ENCODE measurements at regions not wholly inside any gene's neighbourhood (a gene's known extent, or its start where the extent isn't known, plus 50 kb on each side); places are given as distances from the start of the nearest gene placed in this dataset.
A peak's percentile ranks its signal among the peaks of the same experiment; 100 is the strongest.

DNA sequence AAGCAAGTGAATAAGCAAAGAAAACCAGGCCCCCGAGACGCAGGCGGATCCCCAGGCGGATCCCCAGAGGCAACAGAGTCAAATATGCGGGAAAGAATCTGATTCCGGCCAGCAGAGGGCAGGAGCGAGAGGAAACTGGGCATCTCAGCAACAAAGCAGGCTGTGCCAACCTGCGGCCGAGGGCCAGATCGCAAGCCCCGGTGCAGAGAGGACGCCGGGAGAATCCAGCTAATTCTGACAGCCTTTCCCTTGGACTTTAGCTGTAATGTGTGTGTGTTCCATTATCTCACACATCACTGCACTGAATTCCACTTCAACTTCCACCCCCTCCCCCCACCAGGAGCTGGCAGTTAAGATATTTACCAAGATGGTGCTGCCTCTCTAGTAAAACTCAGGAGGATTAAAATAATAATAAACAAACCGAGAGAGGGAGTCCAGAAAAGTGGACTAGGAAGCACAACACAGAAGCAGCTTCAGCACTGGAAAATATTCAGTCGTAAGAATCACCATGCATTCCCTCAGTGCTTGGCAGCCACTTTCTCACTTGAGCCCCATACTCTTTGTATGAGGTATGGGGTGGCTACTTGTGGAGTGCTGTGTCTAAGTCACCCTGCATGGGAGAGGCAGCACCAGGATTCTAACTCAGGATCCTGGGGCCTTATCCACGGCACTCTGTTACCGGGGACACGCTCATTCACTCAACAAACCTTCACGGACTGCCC, 66.2 kb upstream of the SNX9 start:
- peak; percentile 68 for DNase-seq

DNA sequence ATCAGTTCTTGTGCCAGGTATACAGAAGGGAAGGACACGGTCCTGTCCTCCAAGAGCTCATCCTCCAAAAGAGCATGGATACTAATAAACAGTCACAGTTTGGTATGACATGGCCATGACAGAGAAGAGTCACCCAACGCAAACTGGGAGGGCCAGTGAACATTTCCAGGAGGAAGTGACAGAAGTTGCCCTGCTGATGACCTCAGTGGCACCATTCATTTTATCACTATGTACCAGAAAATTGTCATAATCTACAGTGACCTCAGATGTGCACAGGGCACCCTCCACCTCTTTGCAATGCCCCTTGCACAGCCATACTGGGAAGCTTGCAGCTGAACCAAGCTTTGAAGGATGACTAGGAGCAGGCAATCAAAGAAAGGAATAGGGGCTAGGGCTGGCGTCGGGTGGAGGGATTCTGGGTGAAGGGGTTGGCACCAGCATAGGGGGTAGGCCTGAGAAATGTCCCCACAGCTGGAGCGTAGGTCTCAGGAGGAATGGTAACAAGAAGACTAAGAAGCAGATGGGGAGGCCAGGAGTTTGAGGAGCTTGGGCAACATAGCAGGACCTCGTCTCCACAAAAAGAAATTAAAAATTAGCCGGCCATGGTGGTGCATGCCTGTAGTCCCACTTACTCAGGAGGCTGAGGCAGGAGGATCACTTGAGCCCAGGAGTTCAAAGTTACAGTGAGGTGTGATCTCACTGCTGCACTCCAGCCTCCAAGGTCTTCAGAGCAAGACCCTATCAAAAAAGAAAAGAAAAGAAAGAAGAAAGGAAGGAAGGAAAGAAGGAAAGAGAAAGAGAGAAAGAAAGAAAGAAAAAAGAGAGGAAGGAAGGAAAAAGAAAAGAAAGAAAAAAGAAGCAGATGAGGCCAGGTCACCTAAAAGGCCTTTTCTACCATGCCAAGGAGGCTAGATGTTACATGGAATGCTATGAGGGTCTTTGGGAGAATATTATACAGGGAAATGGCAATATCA, 65.3 kb upstream of the SNX9 start:
- no peak for DNase-seq

DNA sequence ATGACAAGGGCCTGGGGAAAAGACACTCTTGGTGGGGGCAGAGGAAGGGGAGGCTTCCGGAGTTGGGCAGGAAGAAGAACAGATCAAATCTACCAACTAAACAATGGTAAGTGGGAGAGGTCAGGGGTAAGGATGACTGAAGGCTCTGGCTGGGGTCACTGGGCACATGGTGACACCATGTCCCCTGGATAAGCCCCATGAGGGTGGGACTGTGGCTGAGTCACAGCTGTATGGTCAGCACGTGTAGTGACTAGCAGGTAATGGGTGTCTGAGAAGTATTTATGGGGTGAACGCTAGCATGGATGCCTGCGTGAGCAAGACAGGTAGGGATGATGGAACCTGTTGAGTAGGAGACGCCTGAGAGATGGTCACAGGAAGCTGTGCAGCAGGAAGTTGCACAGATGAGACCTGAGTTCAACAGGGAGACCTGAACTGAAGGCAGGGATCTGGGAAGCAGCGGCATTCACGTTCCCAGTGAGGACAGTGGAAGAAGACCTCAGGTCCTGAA, 64.5 kb upstream of the SNX9 start:
- DNase-seq: no peak

DNA sequence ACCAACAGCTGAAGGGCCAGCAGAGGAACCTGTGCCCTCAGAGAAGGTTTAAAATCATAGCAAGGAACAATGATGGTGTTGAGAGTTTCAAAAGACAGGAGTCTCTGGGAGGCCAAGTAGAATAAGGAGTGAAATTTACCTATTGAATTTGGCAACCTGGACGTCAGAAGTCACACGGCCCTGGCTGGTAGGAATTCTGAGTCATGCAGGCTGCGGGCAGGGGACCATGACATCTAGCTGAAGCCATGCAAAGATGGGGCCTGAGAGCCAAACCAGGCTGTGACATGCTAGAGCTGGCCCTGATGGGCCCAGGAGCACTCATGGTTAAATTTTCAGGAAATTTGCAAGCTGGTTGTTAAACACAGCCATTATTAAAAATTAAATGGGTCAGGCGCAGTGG, 64.0 kb upstream of the SNX9 start:
- DNase-seq: no peak

DNA sequence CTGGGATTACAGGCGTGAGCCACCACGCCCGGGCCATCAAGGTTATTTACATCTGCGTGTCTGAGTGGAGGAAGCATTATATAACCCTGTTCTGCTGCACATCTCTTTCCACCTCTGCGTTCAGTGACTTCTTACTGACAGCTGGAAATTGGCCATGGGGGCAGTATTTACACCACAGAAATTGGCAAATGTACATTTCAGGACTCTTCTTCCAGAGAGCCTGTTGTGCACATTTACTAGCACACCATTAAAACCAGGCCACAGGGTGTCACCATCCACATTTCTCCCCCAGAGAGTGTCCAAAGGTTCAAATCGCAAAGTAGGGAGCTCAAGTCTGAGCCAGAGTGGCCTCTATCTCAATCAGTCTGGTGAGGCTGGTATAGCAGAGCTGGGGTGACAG, 62.9 kb upstream of the SNX9 start:
- DNase-seq: no peak

DNA sequence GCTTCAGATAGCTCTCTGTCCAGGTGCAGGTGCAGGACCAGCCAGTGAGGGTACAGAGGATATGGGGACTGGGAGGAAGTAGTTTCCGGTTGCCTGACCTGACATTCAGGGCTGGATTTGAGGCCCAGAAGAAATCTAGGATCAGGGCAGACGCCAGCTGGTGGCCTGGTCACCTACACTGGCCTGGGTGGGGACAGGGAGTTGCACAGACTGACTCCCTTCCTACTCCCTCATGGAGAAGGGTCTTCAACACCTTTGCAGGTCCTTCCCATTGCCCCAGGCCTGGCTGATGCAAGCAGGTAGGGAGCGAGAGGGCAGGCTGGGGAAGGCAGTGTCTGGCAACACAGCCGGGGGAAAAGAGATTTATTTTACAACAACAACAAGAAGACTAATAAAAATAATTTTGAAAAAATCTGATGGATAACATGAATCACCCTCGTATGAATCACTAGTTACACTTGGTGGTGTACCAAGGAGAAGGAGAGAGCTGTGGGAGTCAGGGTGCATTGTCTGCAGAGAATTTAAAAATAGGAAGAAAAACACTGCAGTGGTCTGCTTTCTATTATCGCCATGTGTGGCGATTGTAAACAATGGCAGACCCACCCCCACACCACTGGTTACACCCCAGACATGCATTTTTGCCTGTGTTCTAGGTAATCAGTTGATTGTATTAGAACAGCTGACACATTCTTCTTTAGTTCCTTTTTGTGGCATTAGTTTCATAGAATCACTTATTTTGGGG, 62.3 kb upstream of the SNX9 start:
- no peak for DNase-seq

DNA sequence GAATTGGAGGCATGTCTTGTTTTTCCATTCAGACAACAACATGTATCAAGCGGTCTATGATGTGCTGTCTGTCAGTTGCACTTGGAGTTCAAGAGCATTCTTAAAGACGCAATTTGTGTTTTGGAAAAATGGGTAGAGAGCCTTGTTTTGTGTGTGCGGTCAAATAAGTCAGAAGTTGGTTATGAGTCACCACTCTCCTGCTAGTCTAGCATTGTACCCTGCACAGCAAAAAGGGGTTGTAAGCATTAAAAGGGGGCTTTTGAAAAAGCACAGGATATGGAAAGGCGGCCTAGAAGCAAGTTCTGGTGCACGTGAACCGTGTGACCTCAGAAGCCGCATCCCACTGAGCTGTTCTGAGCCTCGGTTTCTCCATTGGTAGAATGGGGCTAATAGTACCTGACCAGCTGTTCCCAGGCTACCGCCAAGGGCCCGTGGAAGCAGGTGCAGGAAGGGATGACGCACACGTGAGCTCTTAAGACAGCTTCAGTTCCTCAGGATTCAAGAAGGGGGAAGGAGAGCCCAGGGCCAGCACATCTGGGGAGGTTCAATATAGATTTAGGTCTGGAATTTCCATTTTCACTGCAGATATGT, 61.6 kb upstream of the SNX9 start:
- DNase-seq: peak; percentile 20

DNA sequence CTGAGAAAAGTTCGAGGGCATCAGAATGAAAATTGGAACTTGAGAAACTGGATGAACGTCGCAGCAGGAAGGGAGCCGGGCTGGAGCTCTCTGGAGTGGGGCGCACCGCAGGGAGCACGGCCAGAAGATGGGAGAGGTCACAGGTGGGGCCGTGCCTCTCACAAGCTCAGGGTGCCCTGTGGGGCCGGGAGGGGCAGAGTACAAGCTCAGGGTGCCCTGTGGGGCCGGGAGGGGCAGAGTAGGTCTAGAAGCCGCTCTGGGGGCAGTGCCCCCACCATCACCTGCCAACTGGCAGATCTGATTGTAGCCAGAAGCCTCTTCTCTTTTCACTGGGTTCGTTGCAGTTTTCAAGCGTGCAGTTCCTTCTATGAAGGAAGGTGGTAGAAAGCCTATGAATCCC, 61.1 kb upstream of the SNX9 start:
- DNase-seq: no peak

DNA sequence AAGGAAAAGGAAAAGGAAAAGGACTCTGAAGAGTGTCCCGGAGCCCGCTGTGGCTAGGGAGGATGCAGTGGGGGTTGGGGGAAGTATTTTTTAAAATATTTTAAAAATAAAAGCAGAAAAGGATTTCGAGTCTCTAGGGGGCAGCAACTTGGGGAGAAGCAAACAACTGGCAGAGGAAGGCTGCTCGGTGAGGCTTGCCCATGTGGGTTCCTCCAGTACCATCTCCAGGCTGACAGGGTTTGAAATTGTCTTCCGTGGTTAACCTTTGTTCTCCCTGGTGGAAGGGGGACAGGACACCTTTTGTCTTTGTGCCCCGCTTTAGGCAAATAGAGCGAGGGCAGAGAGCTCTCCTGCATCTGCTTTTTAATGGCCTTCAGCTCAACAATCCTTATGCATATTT, 60.4 kb upstream of the SNX9 start:
- no peak for DNase-seq

DNA sequence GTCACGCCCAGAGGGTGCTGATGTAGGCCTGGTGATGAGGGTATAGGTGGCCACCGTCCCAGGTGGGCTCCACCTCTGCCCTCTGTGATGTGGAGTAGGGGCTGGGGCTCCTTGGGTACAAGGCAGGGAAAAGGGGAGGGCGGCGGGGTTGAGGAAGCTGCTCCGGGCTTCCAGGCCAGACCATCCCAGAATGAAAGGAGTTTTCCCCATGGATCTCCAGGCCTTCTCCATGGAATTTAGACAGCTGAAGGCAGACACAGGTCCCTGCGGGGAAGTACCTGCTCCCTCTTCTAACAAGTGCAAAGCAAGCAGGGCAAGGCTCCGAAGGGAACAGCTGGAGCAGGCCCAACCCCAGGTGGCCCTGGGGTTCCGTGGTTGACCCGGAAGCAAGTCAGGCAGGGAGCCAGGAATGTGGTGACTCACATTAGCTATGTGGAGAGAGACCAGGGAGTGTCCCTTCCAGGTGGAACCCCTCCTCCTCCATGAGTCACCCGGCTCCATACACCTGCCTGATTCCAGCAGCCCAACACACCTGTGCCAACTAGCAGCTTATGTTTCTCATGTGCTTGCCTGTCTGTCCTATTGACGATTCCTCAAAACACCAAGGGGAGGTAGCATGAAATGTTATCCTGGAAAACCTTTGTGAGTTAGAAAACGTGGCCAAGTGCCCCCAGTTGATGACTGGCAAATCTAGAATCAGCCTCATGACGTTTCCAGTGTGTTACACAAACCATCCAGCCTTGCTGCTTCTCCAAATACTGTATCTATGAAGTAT, 59.7 kb upstream of the SNX9 start:
- no peak for DNase-seq

DNA sequence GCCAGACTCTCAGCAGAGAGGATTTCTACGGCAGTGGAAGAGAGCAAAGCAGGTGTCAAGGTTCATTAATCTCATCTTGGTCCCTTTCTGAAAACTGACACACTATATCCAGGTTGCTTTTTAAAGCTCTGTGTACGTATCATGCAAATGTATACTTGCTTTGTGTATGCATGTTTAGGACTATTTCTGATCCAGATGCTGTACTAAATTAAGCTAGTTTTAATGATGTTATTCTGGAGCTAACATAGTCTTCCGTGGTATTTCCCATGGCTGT, 59.2 kb upstream of the SNX9 start:
- no peak for DNase-seq

DNA sequence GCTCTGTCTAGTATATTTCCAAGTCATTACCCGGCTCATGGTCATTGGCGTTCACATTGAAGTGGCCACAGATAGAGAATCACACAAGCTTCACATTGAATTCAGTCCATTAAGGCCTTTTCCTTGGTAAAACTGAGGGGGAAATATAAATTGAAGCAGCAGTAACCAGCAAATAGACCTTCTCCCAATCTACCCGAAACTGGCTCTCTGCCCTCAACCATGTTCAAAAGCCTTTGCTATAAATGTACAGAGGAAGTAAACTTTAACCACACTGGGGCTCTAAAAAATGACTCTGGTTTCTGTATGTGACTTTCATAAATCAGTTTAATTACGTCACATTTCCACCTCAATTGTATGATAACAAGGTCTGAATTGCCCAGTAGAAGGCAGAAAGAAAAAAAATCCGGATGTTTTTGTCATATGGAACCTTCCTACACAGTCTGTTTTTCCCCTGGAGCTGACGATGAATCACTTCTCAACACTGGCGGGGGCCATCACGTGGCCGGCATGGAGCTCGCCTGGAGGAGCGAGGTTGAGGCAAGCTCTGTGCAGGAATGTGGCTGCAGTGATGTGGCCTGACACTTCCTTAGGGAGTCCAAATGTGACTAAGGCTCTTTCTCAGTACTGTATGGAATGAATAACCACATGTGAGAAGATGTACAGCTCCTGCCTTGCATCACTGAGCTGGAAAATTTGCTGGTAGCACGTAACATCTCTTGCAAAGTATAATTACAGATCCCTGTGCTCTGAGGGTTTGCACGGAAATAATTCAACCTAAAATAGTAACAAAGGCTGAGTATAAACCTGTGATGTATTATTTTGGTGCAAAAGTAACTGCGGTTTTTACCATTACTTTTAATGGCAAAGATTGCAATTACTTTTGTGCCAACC, 58.6 kb upstream of the SNX9 start:
- DNase-seq: peak; percentile 69

DNA sequence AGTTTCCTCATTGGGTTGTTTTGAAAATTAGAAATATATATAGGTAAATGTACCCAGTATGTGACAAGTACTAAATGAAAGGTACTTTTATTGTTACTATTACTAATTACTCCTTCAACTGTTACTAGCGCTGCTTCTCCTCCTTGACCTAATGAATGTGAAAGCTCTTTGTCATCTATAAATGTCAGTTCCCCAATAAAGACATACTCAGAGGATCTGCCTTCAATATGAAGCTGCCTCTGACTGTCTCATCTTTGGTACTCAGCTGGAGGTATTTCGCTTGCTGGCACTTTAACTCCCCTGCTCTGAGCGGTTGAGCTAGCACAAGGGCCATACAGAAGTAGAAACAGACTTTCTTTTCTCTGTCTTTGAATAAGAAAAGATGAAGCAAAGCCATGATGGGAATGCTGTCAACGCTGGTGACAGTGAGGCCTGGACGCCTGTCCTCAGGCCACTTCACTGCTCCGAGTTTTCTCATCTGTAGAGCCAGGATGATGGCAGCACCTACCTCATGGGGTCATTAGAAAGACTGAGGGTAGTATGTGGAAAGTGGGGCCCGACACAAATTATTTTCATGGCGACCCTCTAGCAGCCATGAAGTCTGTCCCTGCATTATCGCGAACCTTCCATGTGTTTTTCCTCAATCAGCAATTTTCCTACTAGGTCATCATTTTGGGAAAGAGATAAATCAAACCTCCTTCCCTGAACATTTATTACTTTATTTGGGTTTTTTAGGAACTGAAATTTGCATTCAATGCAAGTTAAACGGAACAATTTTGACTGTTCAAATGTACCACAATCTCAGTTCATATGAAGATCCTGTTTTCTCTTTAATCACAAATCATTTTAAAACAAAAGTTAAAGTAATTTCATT, 55.9 kb upstream of the SNX9 start:
- no peak for DNase-seq

DNA sequence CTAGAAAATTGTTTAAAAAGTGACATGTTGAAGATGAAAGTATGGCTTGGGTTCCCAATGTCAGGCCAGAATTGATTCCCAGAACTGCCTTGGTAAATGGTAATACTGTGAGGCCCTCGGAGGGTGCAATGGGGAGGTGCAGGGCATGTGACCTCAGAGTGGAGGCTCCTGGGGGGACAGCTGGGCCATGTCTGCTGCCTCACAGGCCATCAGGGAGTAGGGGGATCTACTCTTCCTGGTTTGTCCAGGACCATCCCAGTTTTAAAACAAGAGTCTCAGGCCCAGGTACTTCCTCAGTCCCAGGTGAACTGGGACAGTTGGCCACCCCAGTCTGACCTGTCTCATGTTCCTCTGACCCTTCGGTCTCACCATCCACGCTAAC, 55.3 kb upstream of the SNX9 start:
- DNase-seq: no peak

DNA sequence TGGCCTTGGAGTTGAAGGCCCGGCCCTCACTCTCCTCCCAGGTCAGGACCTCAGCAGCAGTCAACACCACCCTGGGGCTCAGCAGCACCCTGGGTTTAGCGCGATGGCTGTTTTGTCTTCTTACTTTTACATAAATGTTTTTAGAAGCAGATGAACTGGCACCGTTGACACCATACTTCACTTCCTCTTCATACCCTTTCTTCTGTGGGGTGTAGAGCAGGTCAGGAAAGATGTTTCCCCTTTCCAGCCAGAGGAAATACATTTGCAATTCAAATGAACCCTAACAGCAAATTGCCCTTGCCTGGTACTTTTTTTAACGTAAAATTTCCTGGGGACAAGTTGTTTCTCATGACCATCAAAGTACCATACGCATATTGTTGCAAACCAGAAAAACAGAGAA, 54.7 kb upstream of the SNX9 start:
- DNase-seq: no peak

DNA sequence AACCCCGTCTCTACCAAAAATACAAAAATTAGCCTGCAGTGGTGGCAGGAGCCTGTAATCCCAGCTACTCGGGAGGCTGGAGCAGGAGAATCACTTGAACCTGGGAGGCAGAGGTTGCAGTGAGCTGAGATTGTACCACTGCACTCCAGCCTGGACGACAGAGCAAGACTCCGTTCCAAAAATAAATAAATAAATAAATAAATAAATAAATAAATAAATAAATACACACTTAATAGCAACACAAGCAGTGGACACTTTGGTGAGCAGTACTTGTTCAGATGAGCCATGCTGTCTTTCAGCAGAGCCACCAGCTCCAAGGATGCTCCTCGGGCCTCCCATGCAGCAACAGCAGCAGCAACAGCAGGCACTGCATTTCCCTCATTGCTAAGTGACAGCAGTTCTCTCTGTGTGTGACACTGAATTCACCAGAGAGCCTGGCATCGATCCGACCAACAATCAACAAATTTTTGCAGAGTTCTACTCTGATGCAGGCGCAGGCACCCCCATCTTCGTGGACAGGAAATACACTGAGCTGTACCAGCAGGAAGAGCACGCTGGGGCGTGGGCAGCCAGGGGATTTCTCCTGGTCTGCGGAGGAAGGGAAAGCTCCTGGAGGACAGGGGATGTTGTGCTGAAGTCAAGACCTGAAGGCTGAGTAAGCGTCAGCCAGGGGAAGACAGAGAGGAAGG, 54.0 kb upstream of the SNX9 start:
- no peak for DNase-seq

DNA sequence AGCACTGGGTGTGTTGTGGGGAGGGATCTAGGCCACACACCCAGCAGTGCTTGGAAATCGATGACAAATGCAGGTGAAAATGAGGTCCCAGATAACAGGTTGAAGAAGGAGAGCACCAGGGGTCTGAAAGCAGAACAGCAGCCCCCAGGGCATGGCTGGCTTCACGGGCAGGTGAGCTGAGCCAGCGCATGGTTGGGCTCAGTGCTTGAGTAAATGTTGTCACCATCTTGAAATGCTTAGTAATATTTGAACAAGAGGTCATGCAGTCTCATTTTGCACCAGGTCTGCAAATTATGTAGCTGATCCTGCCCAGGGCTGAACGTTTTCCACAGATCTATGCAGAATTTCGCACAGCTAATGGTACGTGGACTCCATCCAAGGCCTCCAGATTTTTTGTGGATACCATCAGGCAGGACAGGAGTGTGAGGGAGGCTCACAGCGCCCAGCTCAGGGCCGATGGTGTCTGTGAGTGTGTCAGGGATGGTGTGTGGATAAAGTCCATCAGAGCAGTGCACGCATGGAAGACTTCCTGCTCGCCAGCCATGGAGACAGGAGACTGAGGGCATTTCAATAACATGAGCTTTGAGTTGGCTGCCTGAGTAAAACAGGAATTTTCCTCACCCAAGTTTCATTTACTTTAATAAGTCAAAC, 53.1 kb upstream of the SNX9 start:
- DNase-seq: no peak

DNA sequence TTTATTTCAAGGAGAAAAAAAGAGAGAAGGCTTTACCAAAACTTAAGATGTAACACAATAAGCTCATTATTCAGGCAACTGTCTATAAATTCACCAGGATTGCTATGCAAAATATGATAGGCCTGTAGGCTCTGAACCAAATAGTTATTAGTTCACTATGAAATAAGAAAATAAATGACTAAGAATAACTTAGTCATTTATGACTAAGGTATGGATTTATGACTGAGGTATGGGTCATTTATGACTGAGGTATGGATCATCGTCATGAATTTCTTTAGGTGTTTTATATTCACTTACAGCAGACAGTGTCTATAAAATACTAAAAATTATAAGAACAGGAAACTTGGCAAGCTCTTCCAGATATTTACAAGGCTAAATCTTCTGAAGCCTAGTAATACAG, 52.1 kb upstream of the SNX9 start:
- DNase-seq: no peak

DNA sequence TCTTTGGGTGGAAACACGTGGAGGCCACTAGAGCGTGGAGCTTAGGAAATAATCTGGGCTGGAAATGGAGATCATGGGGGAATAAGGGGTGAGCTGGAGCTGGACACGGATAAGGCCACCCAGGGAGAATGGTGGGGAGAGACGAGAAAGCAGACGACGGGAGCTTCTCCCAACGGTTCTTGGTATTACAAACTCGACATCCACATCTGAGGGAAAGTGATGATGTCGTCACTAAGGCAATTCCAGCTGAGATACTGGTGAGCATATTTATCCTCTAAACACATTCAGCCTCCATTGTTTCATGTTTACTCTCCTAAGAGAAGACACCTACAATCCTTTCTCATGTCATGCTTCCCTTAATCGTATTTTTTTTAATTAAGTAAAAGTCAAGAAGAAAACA, 50.2 kb upstream of the SNX9 start:
- no peak for DNase-seq
